ENCODE measurements at regions not wholly inside any gene's neighbourhood (a gene's known extent, or its start where the extent isn't known, plus 50 kb on each side); places are given as distances from the start of the nearest gene placed in this dataset.

DNA sequence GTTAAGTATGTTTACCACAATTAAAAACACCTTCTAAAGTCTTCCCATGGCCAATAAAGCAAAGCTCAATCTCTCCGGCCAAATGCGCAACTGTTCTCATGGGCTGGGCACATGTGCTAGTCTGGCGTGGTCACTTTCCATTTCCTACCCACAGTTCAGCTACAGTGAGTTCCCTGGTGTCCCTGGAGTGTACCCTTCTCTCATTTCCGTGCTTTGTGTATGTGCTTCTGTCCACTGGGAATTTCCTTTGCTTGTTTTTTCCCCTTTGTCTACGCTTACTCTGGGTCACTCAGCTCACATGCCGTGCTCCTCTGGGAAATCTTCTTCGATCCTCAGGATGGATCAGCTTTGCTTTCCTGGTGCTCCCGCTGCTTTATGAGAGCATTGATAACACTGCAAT lies 69.6 kb upstream of the GYPC start:
- no peak for TF ChIP-seq EZH2 (IDR thresholded peaks at IDR 0.05; ENCODE audit: low read depth)
- TF ChIP-seq, protein P1, sequence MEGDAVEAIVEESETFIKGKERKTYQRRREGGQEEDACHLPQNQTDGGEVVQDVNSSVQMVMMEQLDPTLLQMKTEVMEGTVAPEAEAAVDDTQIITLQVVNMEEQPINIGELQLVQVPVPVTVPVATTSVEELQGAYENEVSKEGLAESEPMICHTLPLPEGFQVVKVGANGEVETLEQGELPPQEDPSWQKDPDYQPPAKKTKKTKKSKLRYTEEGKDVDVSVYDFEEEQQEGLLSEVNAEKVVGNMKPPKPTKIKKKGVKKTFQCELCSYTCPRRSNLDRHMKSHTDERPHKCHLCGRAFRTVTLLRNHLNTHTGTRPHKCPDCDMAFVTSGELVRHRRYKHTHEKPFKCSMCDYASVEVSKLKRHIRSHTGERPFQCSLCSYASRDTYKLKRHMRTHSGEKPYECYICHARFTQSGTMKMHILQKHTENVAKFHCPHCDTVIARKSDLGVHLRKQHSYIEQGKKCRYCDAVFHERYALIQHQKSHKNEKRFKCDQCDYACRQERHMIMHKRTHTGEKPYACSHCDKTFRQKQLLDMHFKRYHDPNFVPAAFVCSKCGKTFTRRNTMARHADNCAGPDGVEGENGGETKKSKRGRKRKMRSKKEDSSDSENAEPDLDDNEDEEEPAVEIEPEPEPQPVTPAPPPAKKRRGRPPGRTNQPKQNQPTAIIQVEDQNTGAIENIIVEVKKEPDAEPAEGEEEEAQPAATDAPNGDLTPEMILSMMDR (conservative IDR thresholded peaks at IDR 0.05) = no peak
- intact Hi-C loops (cut with micrococcal nuclease; ENCODE audit: unreplicated experiment) = no loop called here
- no peaks in the 10 kb centered on the region for H3F3A ChIP-seq (ENCODE audit: insufficient read depth, low read depth)
- H3K27me3 ChIP-seq (ENCODE audit: insufficient read depth, low read depth) = 0 out of 2 replicates have a peak, but pooled peaks cover 13% of the 10 kb centered on the region
- H3K4me2 ChIP-seq = no peak overlapping the region
- POLR2A ChIA-PET (ENCODE audit: unreplicated experiment) = no interaction called here
- DNase-seq = no peak
- BruUV-seq (replicated peaks) = no TSS peak
- H4K20me1 ChIP-seq (ENCODE audit: insufficient read depth) = no peaks in the 10 kb centered on the region
- H3K9me3 ChIP-seq (ENCODE audit: insufficient read depth, low read depth) = no peaks in the 10 kb centered on the region
- no peak overlapping the region for H2AFZ ChIP-seq
- H3K4me1 ChIP-seq (replicated peaks; ENCODE audit: insufficient read depth) = no peaks in the 10 kb centered on the region
- H3K27ac ChIP-seq = no peak overlapping the region
- no peaks in the 10 kb centered on the region for H3K36me3 ChIP-seq (ENCODE audit: low read depth)
- H3K79me2 ChIP-seq (ENCODE audit: low read depth) = no peaks in the 10 kb centered on the region
- CTCF ChIA-PET = no interaction called here
- H3K9me2 ChIP-seq (ENCODE audit: insufficient read depth) = no peaks in the 10 kb centered on the region
- H3K4me3 ChIP-seq = no peak overlapping the region

DNA sequence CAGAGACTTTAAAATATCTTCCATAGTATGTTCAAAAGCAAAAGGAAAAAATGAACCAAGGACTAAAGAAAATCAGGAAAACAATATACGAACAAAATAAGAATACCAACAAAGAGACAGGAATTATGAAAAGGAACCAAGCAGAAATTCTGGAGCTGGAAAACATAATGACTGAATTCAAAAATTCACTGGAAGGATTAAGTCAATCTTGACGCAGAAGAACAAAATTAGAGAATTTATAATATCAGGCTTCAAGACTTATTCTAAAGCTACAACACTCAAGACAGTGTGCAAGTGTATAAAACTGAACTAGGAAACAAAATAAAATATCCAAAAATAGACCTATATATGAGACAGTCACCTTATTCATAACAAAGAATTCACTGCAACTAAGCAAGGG lies 56.9 kb upstream of the GYPC start:
- Histone ChIP-seq H3K27ac (no peak overlapping the region), H4K20me1 (ENCODE audit: insufficient read depth) (no peaks in the 10 kb centered on the region; the same call in 1 of the 2 replicates), H3K79me2 (ENCODE audit: low read depth) (no peaks in the 10 kb centered on the region), H3K4me2 (no peak overlapping the region), H3F3A (ENCODE audit: insufficient read depth, low read depth) (no peaks in the 10 kb centered on the region), H2AFZ (no peak overlapping the region), H3K4me1 (replicated peaks; ENCODE audit: insufficient read depth) (no peaks in the 10 kb centered on the region), H3K36me3 (ENCODE audit: low read depth) (no peaks in the 10 kb centered on the region), H3K9me2 (ENCODE audit: insufficient read depth) (no peaks in the 10 kb centered on the region), H3K9me3 (ENCODE audit: insufficient read depth, low read depth) (no peaks in the 10 kb centered on the region), H3K4me3 (no peak overlapping the region), H3K27me3 (ENCODE audit: insufficient read depth, low read depth) (no peaks in the 10 kb centered on the region)
- no peak for TF ChIP-seq EZH2 (IDR thresholded peaks at IDR 0.05; ENCODE audit: low read depth)
- TF ChIP-seq, protein P1 (conservative IDR thresholded peaks at IDR 0.05) = no peak
- POLR2A ChIA-PET (ENCODE audit: unreplicated experiment) = no interaction called here
- no TSS peak for BruUV-seq (replicated peaks)
- DNase-seq = no peak
- CTCF ChIA-PET = no interaction called here
- intact Hi-C loops (cut with micrococcal nuclease; ENCODE audit: unreplicated experiment) = no loop called here

DNA sequence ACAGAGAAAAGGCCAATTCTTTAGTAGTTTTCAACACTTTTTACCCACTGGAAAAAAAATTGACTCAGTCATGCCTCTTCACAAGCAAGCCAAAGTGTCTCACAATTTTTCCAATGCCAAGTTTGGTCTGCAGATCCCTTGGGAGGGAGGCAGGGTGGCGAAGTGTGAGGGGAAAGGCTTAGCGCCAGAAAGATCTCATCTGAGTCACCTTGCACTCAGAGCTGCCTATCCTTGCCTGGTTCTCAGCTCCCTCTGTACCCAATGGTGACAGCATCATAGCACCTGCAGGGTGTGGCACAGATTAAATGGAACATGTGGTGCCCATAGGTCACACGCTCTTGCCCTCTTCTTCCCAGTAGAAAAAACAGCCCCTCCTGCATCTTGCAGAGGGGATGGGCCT lies 55.2 kb upstream of the GYPC start:
- H3K27ac ChIP-seq = no peak overlapping the region
- no peaks in the 10 kb centered on the region for H3K79me2 ChIP-seq (ENCODE audit: low read depth)
- intact Hi-C loops (cut with micrococcal nuclease; ENCODE audit: unreplicated experiment) = no loop called here
- no peaks in the 10 kb centered on the region for H3F3A ChIP-seq (ENCODE audit: insufficient read depth, low read depth)
- no peaks in the 10 kb centered on the region for H3K9me2 ChIP-seq (ENCODE audit: insufficient read depth)
- no peak overlapping the region for H3K4me2 ChIP-seq
- H3K27me3 ChIP-seq (ENCODE audit: insufficient read depth, low read depth) = no peaks in the 10 kb centered on the region
- H4K20me1 ChIP-seq (ENCODE audit: insufficient read depth) = no peaks in the 10 kb centered on the region; the same call in 1 of the 2 replicates
- H3K4me1 ChIP-seq (replicated peaks; ENCODE audit: insufficient read depth) = no peaks in the 10 kb centered on the region
- TF ChIP-seq, protein P1 (conservative IDR thresholded peaks at IDR 0.05) = no peak
- TF ChIP-seq EZH2 (IDR thresholded peaks at IDR 0.05; ENCODE audit: low read depth) = no peak
- H3K9me3 ChIP-seq (ENCODE audit: insufficient read depth, low read depth) = no peaks in the 10 kb centered on the region
- no peak overlapping the region for H3K4me3 ChIP-seq
- no TSS peak for BruUV-seq (replicated peaks)
- no peaks in the 10 kb centered on the region for H3K36me3 ChIP-seq (ENCODE audit: low read depth)
- H2AFZ ChIP-seq = no peak overlapping the region
- CTCF ChIA-PET = no interaction called here
- POLR2A ChIA-PET (ENCODE audit: unreplicated experiment) = no interaction called here
- no peak for DNase-seq

All from PC-9 (cell line).